ENCODE measurements at regions not wholly inside any gene's neighbourhood (a gene's known extent, or its start where the extent isn't known, plus 50 kb on each side); places are given as distances from the start of the nearest gene placed in this dataset.
"Not testable (repeated sequence)": the region's sequence is repeated elsewhere in the genome, so short reads cannot be mapped to it uniquely, and the experiment has no call there.

- not testable (repeated sequence) for DNase-seq
Measured at GRCh38 chr15:89031637-89032285, 56.5 kb upstream of the ABHD2 start.

- DNase-seq = no peak
Measured at GRCh38 chr15:89034305-89034704, 54.0 kb upstream of the ABHD2 start.

GRCh38 chr15:89035150-89035549, 53.1 kb upstream of the ABHD2 start:
- no peak for DNase-seq

GRCh38 chr15:89035658-89036057, 52.6 kb upstream of the ABHD2 start:
- DNase-seq = no peak

GRCh38 chr15:89038146-89038545, 50.1 kb upstream of the ABHD2 start:
- DNase-seq = no peak

All from left hindlimb (tissue), 1 donor.